Activated T-cell treated with anti-CD3 and anti-CD28 coated beads for 24 hours (primary cell): ENCODE measurements at regions not wholly inside any gene's neighbourhood (a gene's known extent, or its start where the extent isn't known, plus 50 kb on each side); places are given as distances from the start of the nearest gene placed in this dataset.

Experiments
- DNase-seq: peaks from one replicate; pipeline ENCODE4 v3.0.0-alpha.2; 2020; ENCODE audit warnings: low read depth

GRCh38 chr9:126152622-126153362 is 173.8 kb upstream of the MVB12B start:
- no peak for DNase-seq

- no peak for DNase-seq
Observed at GRCh38 chr9:126153382-126153781, 173.2 kb upstream of the MVB12B start.

- DNase-seq = no peak
Observed at GRCh38 chr9:126154182-126154827, 172.3 kb upstream of the MVB12B start.

GRCh38 chr9:126154869-126155268 is 171.8 kb upstream of the MVB12B start:
- no peak for DNase-seq

GRCh38 chr9:126155756-126156664 is 170.6 kb upstream of the MVB12B start:
- no peak for DNase-seq

GRCh38 chr9:126156898-126157297 is 169.7 kb upstream of the MVB12B start:
- no peak for DNase-seq

GRCh38 chr9:126157423-126157822 is 169.2 kb upstream of the MVB12B start:
- no peak for DNase-seq

- no peak for DNase-seq
Observed at GRCh38 chr9:126157826-126158587, 168.6 kb upstream of the MVB12B start.

- DNase-seq = no peak
Observed at GRCh38 chr9:126158588-126159429, 167.8 kb upstream of the MVB12B start.

GRCh38 chr9:126159430-126160060 is 167.1 kb upstream of the MVB12B start:
- DNase-seq = no peak

GRCh38 chr9:126160067-126160853 is 166.4 kb upstream of the MVB12B start:
- DNase-seq = no peak

GRCh38 chr9:126160854-126161329 is 165.7 kb upstream of the MVB12B start:
- no peak for DNase-seq

- no peak for DNase-seq
Observed at GRCh38 chr9:126162611-126163381, 163.8 kb upstream of the MVB12B start.

GRCh38 chr9:126164796-126165525 is 161.7 kb upstream of the MVB12B start:
- no peak for DNase-seq

- no peak for DNase-seq
Observed at GRCh38 chr9:126165755-126166154, 160.9 kb upstream of the MVB12B start.

GRCh38 chr9:126166291-126166690 is 160.3 kb upstream of the MVB12B start:
- no peak for DNase-seq

GRCh38 chr9:126166866-126167265 is 159.8 kb upstream of the MVB12B start:
- no peak for DNase-seq

GRCh38 chr9:126169736-126170135 is 156.9 kb upstream of the MVB12B start:
- no peak for DNase-seq
